C4-2B (cell line): ENCODE measurements at regions not wholly inside any gene's neighbourhood (a gene's known extent, or its start where the extent isn't known, plus 50 kb on each side); places are given as distances from the start of the nearest gene placed in this dataset.

Source experiments
- H3K27ac ChIP-seq: fragments of 450-650 bp; 2 replicates; pipeline ENCODE4 v1.5.1; 2017
- CTCF ChIP-seq: fragments of 450-650 bp; conservative IDR thresholded peaks from 2 replicates; pipeline ENCODE4 v1.5.1; 2017; ENCODE audit warnings: mild to moderate bottlenecking
- ZFX ChIP-seq: fragments of 450-650 bp; IDR thresholded peaks from 2 replicates; pipeline ENCODE4 v1.6.1; 2017

DNA sequence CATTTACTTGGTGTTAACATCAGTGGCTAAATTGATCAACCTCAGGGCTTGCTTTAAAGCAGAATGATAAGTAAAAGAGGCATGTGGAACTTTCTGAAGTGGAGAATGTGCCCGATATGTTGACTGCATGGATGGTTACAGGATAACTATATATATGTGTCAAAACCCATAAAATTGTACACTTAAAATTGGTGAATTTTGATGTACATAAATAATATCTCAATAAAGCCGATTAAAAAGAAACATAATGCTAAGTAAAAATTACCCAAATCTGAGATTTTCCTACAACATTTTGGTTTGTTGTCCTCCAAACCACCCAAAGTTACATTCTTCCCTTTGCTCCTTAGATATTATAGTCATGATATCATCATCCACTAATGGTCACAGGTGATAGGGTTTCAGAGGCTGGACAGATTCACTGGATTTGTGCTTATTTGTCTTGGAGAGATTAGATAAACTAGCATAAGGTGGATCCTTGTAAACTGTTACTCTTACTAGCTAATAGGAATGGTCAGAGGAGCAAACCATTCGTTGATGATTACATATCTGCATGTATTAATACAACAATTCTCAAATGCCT is 119.7 kb upstream of the RPS23 start:
- H3K27ac ChIP-seq: no peak overlapping the region
- TF ChIP-seq CTCF (no peak), ZFX (no peak)

DNA sequence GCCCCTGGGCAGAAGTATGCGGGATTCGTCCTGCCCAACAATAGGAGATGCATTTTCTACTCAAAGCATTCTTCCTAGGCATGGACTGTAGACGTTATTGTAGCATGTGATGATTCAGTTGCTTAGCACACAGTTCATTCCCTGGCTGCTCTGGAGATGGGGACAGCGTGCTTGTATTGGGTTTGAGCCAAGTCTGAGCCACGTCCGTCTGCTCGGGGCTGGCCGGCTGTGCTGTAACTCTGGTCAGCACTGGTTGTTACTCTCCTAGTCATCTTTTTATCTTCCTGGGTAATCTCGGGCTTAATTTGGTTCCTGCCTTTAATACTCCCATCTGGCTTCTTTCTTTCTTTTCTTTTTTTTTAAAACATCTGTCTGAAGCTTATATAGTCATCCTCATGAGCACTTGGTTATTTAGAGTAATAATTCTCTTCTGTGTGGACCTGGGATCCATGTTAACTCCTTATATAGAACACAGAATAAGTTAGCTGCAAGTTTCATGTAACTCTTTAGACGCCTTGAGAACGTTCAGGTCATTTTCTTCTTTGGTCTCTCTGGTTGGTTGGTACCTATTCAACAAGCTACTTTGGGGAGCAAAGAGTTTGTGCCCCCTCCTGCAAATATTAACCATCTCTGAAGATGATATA is 118.8 kb upstream of the RPS23 start:
- H3K27ac ChIP-seq: no peak overlapping the region
- no peak for TF ChIP-seq CTCF

- TF ChIP-seq CTCF (no peak), ZFX (no peak)
- H3K27ac ChIP-seq: no peak overlapping the region
Observed at GRCh38 chr5:82396396-82396795, 118.2 kb upstream of the RPS23 start.

- H3K27ac ChIP-seq: no peak overlapping the region
- TF ChIP-seq CTCF: no peak
- TF ChIP-seq ZFX: no peak
Observed at GRCh38 chr5:82393951-82394350, 115.8 kb upstream of the RPS23 start.

GRCh38 chr5:82390088-82390487 is 111.9 kb upstream of the RPS23 start:
- H3K27ac ChIP-seq: no peak overlapping the region

GRCh38 chr5:82389347-82389746 is 111.2 kb upstream of the RPS23 start:
- H3K27ac ChIP-seq: no peak overlapping the region
- no peak for TF ChIP-seq CTCF
- no peak for TF ChIP-seq ZFX

More at GRCh38 chr5:82390088-82390487, 111.9 kb upstream of the RPS23 start:
- no peak for TF ChIP-seq CTCF
- no peak for TF ChIP-seq ZFX

DNA sequence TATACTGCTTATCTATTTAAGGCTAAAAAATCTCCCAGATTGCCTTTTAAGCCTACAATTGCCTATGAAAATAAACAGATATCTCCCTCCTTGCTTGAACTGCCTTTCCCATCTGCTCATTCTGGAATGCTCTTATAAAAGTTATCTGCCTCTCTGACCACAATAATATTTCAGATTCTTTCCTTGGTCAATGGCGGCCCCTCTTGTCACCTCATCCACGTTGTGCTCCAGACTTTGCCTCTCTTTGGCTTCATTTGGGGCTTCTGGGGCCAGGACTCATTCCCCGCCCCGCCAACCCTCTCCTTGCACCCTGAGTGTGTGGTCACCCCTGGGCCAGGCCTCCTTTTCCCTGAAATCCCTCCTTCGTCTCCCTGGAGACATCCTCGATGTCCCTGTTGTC is 110.0 kb upstream of the RPS23 start:
- TF ChIP-seq ZFX (no peak), CTCF (no peak)
- no peak overlapping the region for H3K27ac ChIP-seq
